ENCODE measurements at regions not wholly inside any gene's neighbourhood (a gene's known extent, or its start where the extent isn't known, plus 50 kb on each side); places are given as distances from the start of the nearest gene placed in this dataset.

DNA sequence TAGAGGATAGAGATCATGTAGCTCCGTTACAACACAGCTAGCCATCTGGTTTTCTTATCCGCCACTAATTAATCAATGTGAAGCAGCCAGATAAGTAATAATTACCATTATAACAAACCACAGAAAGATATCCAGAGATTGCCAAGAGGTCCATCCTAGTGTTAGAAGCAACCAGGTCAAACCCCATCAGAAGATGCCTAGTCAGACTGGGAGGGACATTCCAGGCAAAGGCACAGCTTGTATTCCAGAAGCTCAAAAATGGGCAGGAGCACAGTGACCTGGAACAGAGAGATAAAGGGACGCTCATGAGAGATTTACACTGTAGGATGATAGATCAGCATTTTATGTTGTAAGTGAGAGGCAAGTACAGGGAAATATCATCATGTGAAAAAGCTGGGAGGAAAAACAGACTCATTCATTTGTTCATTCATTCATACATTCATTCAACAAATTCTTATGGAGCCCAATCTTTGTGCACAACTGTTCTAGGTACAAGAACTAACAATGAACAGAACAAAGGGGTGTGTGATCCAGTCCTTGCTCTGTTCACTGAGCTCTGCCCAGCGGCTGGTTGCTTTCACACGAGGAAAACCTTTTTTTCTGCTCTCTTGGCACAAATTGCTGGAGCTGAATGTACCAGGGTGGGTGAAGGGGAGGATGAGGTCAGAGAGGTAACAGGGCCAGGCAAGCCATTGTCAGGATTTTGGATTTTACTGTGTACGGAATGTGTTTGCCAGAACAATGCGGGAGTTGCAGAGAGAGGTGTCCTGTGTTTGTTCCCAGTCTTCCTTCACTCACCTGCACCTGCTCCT lies 240.8 kb upstream of the FGGY start:
- TF ChIP-seq, protein P1, sequence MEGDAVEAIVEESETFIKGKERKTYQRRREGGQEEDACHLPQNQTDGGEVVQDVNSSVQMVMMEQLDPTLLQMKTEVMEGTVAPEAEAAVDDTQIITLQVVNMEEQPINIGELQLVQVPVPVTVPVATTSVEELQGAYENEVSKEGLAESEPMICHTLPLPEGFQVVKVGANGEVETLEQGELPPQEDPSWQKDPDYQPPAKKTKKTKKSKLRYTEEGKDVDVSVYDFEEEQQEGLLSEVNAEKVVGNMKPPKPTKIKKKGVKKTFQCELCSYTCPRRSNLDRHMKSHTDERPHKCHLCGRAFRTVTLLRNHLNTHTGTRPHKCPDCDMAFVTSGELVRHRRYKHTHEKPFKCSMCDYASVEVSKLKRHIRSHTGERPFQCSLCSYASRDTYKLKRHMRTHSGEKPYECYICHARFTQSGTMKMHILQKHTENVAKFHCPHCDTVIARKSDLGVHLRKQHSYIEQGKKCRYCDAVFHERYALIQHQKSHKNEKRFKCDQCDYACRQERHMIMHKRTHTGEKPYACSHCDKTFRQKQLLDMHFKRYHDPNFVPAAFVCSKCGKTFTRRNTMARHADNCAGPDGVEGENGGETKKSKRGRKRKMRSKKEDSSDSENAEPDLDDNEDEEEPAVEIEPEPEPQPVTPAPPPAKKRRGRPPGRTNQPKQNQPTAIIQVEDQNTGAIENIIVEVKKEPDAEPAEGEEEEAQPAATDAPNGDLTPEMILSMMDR (IDR thresholded peaks at IDR 0.05 in 8 of 11, conservative IDR thresholded peaks at IDR 0.05 in 3 of 11), result no peak
- no peak for TF ChIP-seq POLR2AphosphoS5 (IDR thresholded peaks at IDR 0.05)
- no peak for TF ChIP-seq POLR2A (IDR thresholded peaks at IDR 0.05)

Measured in spleen (tissue), 7 donors.